Spinal cord (tissue), 9 donors: ENCODE measurements at regions not wholly inside any gene's neighbourhood (a gene's known extent, or its start where the extent isn't known, plus 50 kb on each side); places are given as distances from the start of the nearest gene placed in this dataset.
A peak's percentile ranks its signal among the peaks of the same experiment; 100 is the strongest.

ENCODE experiments used
- DNase-seq, 6 donors: peaks; one replicate each; pipeline versions ENCODE4 v3.0.0 to v3.0.0-alpha.2; 2013 to 2015; ENCODE audit warnings: low spot score in 6 of 6, low read depth in 4 of 6
- H3K27ac ChIP-seq: one replicate; pipeline ENCODE4 v1.5.1; 2013; ENCODE audit warnings: low read depth, low read length, control low read depth
- H3K27me3 ChIP-seq: one replicate; pipeline ENCODE4 v1.6.1; 2013; ENCODE audit warnings: low read length; ENCODE audit not compliant: control insufficient read depth, insufficient read depth
- H3K36me3 ChIP-seq: one replicate; pipeline ENCODE4 v1.6.1; 2013; ENCODE audit warnings: low read length; ENCODE audit not compliant: control insufficient read depth, insufficient read depth
- H3K4me1 ChIP-seq: one replicate; pipeline ENCODE4 v1.6.1; 2013; ENCODE audit warnings: low read length; ENCODE audit not compliant: control insufficient read depth, insufficient read depth
- H3K4me3 ChIP-seq: one replicate; pipeline ENCODE4 v1.5.1; 2013; ENCODE audit warnings: low read depth, low read length, control low read depth
- H3K9me3 ChIP-seq: one replicate; pipeline ENCODE4 v1.6.1; 2013; ENCODE audit warnings: low read length; ENCODE audit not compliant: control insufficient read depth, insufficient read depth
- WGBS: methylation state at CpG from one replicate; pipeline ENCODE4 v1.1.5; 2013; ENCODE audit warnings: missing lambda C conversion rate; ENCODE audit not compliant: insufficient coverage; 5-methylcytosine and 5-hydroxymethylcytosine counted together
- donor health status: healthy.

GRCh38 chr5:5643481-5643880 lies 221.0 kb downstream of the ICE1 start:
- no peaks in the 10 kb centered on the region for H3K9me3 ChIP-seq
- no peaks in the 10 kb centered on the region for H3K27me3 ChIP-seq
- DNase-seq = no peak
- no peak overlapping the region for H3K27ac ChIP-seq
- no peaks in the 10 kb centered on the region for H3K4me1 ChIP-seq
- no CpG with 5 or more reads among the region's 4 CpGs for WGBS
- no peak overlapping the region for H3K4me3 ChIP-seq
- no peaks in the 10 kb centered on the region for H3K36me3 ChIP-seq

GRCh38 chr5:5638211-5638610 lies 215.7 kb downstream of the ICE1 start:
- peak in 1 of 6 donors; percentile 34 for DNase-seq
- no peak overlapping the region for H3K27ac ChIP-seq
- H3K36me3 ChIP-seq = no peaks in the 10 kb centered on the region
- H3K4me3 ChIP-seq = no peak overlapping the region
- no peaks in the 10 kb centered on the region for H3K27me3 ChIP-seq
- no peaks in the 10 kb centered on the region for H3K9me3 ChIP-seq
- 100% methylated on average over 1 of the region's 4 CpGs for WGBS
- no peaks in the 10 kb centered on the region for H3K4me1 ChIP-seq

GRCh38 chr5:5637173-5637572 lies 214.7 kb downstream of the ICE1 start:
- no CpG with 5 or more reads among the region's 2 CpGs for WGBS
- peak in 2 of 6 donors; percentile 60 to 78 for DNase-seq
- H3K36me3 ChIP-seq = no peaks in the 10 kb centered on the region
- H3K4me3 ChIP-seq = no peak overlapping the region
- no peaks in the 10 kb centered on the region for H3K4me1 ChIP-seq
- H3K27ac ChIP-seq = no peak overlapping the region
- H3K9me3 ChIP-seq = no peaks in the 10 kb centered on the region
- H3K27me3 ChIP-seq = no peaks in the 10 kb centered on the region

GRCh38 chr5:5634817-5635216 lies 212.3 kb downstream of the ICE1 start:
- peak in 1 of 6 donors; percentile 25 for DNase-seq
- H3K4me1 ChIP-seq = no peaks in the 10 kb centered on the region
- 55% methylated on average over 2 of the region's 4 CpGs for WGBS
- H3K36me3 ChIP-seq = no peaks in the 10 kb centered on the region
- no peaks in the 10 kb centered on the region for H3K27me3 ChIP-seq
- no peaks in the 10 kb centered on the region for H3K9me3 ChIP-seq
- no peak overlapping the region for H3K4me3 ChIP-seq
- H3K27ac ChIP-seq = no peak overlapping the region

GRCh38 chr5:5633579-5633978 lies 211.1 kb downstream of the ICE1 start:
- 100% methylated on average over 1 of the region's 4 CpGs for WGBS
- Histone ChIP-seq H3K9me3 (no peaks in the 10 kb centered on the region), H3K27ac (no peak overlapping the region), H3K36me3 (no peaks in the 10 kb centered on the region), H3K4me1 (no peaks in the 10 kb centered on the region), H3K4me3 (no peak overlapping the region), H3K27me3 (no peaks in the 10 kb centered on the region)
- no peak for DNase-seq

GRCh38 chr5:5632678-5633077 lies 210.2 kb downstream of the ICE1 start:
- DNase-seq = no peak
- Histone ChIP-seq H3K9me3 (no peaks in the 10 kb centered on the region), H3K27me3 (no peaks in the 10 kb centered on the region), H3K4me1 (no peaks in the 10 kb centered on the region), H3K27ac (no peak overlapping the region), H3K4me3 (no peak overlapping the region), H3K36me3 (no peaks in the 10 kb centered on the region)
- WGBS = 100% methylated on average over 2 of the region's 2 CpGs

- no peak overlapping the region for H3K27ac ChIP-seq
- no peaks in the 10 kb centered on the region for H3K4me1 ChIP-seq
- 91% methylated on average over 5 of the region's 5 CpGs for WGBS
- DNase-seq = no peak
- H3K36me3 ChIP-seq = no peaks in the 10 kb centered on the region
- no peaks in the 10 kb centered on the region for H3K9me3 ChIP-seq
- H3K4me3 ChIP-seq = no peak overlapping the region
- no peaks in the 10 kb centered on the region for H3K27me3 ChIP-seq
These were observed 207.1 kb downstream of the ICE1 start for GRCh38 chr5:5629607-5629978.

- Histone ChIP-seq H3K4me1 (no peaks in the 10 kb centered on the region), H3K9me3 (no peaks in the 10 kb centered on the region), H3K4me3 (no peak overlapping the region), H3K36me3 (no peaks in the 10 kb centered on the region), H3K27me3 (no peaks in the 10 kb centered on the region), H3K27ac (no peak overlapping the region)
- 87% methylated on average over 10 of the region's 10 CpGs for WGBS
- DNase-seq = no peak
These were observed 206.6 kb downstream of the ICE1 start for GRCh38 chr5:5628866-5629606.

GRCh38 chr5:5626412-5626811 lies 203.9 kb downstream of the ICE1 start:
- no CpG with 5 or more reads among the region's 1 CpG for WGBS
- H3K27ac ChIP-seq = no peak overlapping the region
- no peak for DNase-seq
- no peak overlapping the region for H3K4me3 ChIP-seq
- no peaks in the 10 kb centered on the region for H3K36me3 ChIP-seq
- H3K27me3 ChIP-seq = no peaks in the 10 kb centered on the region
- peaks cover 7% of the 10 kb centered on the region for H3K9me3 ChIP-seq
- no peaks in the 10 kb centered on the region for H3K4me1 ChIP-seq

GRCh38 chr5:5625491-5625890 lies 203.0 kb downstream of the ICE1 start:
- Histone ChIP-seq H3K27me3 (no peaks in the 10 kb centered on the region), H3K4me1 (no peaks in the 10 kb centered on the region), H3K36me3 (no peaks in the 10 kb centered on the region), H3K4me3 (no peak overlapping the region), H3K27ac (no peak overlapping the region), H3K9me3 (peaks cover 7% of the 10 kb centered on the region)
- WGBS = 17% methylated on average over 1 of the region's 3 CpGs
- DNase-seq = peak in 1 of 6 donors; percentile 55
